Fibroblast of lung (primary cell): ENCODE measurements at regions not wholly inside any gene's neighbourhood (a gene's known extent, or its start where the extent isn't known, plus 50 kb on each side); places are given as distances from the start of the nearest gene placed in this dataset.
A peak's percentile ranks its signal among the peaks of the same experiment; 100 is the strongest.

Experiments
- DNase-seq, 2 donors: peaks; one replicate each; pipeline versions ENCODE4 v3.0.0 to v3.0.0-alpha.2; 2010; ENCODE audit warnings: low read depth in 2 of 2
- H2AFZ ChIP-seq: 2 replicates; pipeline ENCODE4 v1.5.1; 2012; ENCODE audit warnings: low read length, control low read depth, inconsistent platforms
- H3K27ac ChIP-seq: 2 replicates; pipeline ENCODE4 v1.5.1; 2011; ENCODE audit warnings: low read length, control low read depth; ENCODE audit not compliant: insufficient read depth
- H3K27me3 ChIP-seq: 2 replicates; pipeline ENCODE4 v1.5.1; 2011; ENCODE audit warnings: mild to moderate bottlenecking, low read length; ENCODE audit not compliant: control insufficient read depth, insufficient read depth
- H3K36me3 ChIP-seq: 2 replicates; pipeline ENCODE4 v1.5.1; 2011; ENCODE audit warnings: low read length; ENCODE audit not compliant: control insufficient read depth, insufficient read depth
- H3K4me1 ChIP-seq: 2 replicates; pipeline ENCODE4 v1.5.1; 2011; ENCODE audit warnings: low read length; ENCODE audit not compliant: control insufficient read depth, insufficient read depth; ENCODE audit errors: extremely low read depth
- H3K4me2 ChIP-seq: 2 replicates; pipeline ENCODE4 v1.5.1; 2011; ENCODE audit warnings: low read length, control low read depth; ENCODE audit not compliant: insufficient read depth; ENCODE audit errors: extremely low read depth
- H3K4me3 ChIP-seq, 4 experiments: fragments of 200-600 bp in 1 of 4; sonication (generic) in 1 of 4; replicated peaks in 1 of 4; 2 replicates each; pipeline ENCODE4 v1.5.1; 2011 to 2016; ENCODE audit warnings: low read length in 4 of 4, low read depth in 3 of 4, mild to moderate bottlenecking in 3 of 4, control low read depth in 2 of 4, inconsistent platforms in 1 of 4, mixed read lengths in 1 of 4; ENCODE audit not compliant: insufficient read depth in 1 of 4; ENCODE audit errors: control extremely low read depth in 1 of 4
- H3K79me2 ChIP-seq: 2 replicates; pipeline ENCODE4 v1.5.1; 2012; ENCODE audit warnings: mild to moderate bottlenecking, low read length, inconsistent platforms; ENCODE audit not compliant: control insufficient read depth, insufficient read depth
- H3K9ac ChIP-seq: 2 replicates; pipeline ENCODE4 v1.5.1; 2011; ENCODE audit warnings: mild to moderate bottlenecking, low read length, control low read depth; ENCODE audit not compliant: insufficient read depth
- H3K9me3 ChIP-seq: 2 replicates; pipeline ENCODE4 v1.5.1; 2012; ENCODE audit warnings: low read depth, low read length; ENCODE audit not compliant: control insufficient read depth, insufficient read depth
- H4K20me1 ChIP-seq: 2 replicates; pipeline ENCODE4 v1.5.1; 2011; ENCODE audit warnings: low read length; ENCODE audit not compliant: control insufficient read depth, insufficient read depth; ENCODE audit errors: extremely low read depth
- CTCF ChIP-seq, 2 donors: IDR thresholded peaks in 1 of 2; conservative IDR thresholded peaks in 1 of 2; 1 replicate in 1 of 2; 2 replicates in 1 of 2; pipeline ENCODE4 v1.5.1; 2011 to 2012; ENCODE audit warnings: low read length in 2 of 2, control low read depth in 1 of 2, inconsistent platforms in 1 of 2, low read depth in 1 of 2, mild to moderate bottlenecking in 1 of 2
- EZH2 ChIP-seq: IDR thresholded peaks from 2 replicates; pipeline ENCODE4 v1.5.1; 2012; ENCODE audit warnings: low read length, control low read depth, mild to moderate bottlenecking; ENCODE audit errors: missing control alignments

GRCh38 chr2:4914036-4914435, 778.1 kb upstream of the SOX11 start:
- TF ChIP-seq CTCF (conservative IDR thresholded peaks at IDR 0.05 in 1 of 2, IDR thresholded peaks at IDR 0.05 in 1 of 2; ENCODE audit: low read depth in 1 of 2, low read length in 2 of 2) (no peak), EZH2 (no peak)
- no peaks in the 10 kb centered on the region for H4K20me1 ChIP-seq
- H3K36me3 ChIP-seq = no peaks in the 10 kb centered on the region
- no peaks in the 10 kb centered on the region for H3K4me1 ChIP-seq
- no peaks in the 10 kb centered on the region for H3K79me2 ChIP-seq
- no peak overlapping the region for H3K27ac ChIP-seq
- H3K4me2 ChIP-seq = no peak overlapping the region
- no peaks in the 10 kb centered on the region for H3K9me3 ChIP-seq
- DNase-seq = no peak
- H3K27me3 ChIP-seq = no peaks in the 10 kb centered on the region
- no peak overlapping the region for H2AFZ ChIP-seq
- H3K9ac ChIP-seq = no peak overlapping the region
- H3K4me3 ChIP-seq = no peak overlapping the region

- H3K27me3 ChIP-seq = no peaks in the 10 kb centered on the region
- H3K4me1 ChIP-seq = no peaks in the 10 kb centered on the region
- no peaks in the 10 kb centered on the region for H3K9me3 ChIP-seq
- no peaks in the 10 kb centered on the region for H3K36me3 ChIP-seq
- no peaks in the 10 kb centered on the region for H4K20me1 ChIP-seq
- TF ChIP-seq EZH2 = no peak
- TF ChIP-seq CTCF (conservative IDR thresholded peaks at IDR 0.05 in 1 of 2, IDR thresholded peaks at IDR 0.05 in 1 of 2; ENCODE audit: low read depth in 1 of 2, low read length in 2 of 2) = no peak
- H3K4me3 ChIP-seq = no peak overlapping the region
- no peaks in the 10 kb centered on the region for H3K79me2 ChIP-seq
- peak; percentile 1 to 90 for DNase-seq
- H3K4me2 ChIP-seq = no peak overlapping the region
- H3K9ac ChIP-seq = no peak overlapping the region
- no peak overlapping the region for H3K27ac ChIP-seq
- no peak overlapping the region for H2AFZ ChIP-seq
Measured at GRCh38 chr2:4914551-4914950, 777.6 kb upstream of the SOX11 start.

GRCh38 chr2:4915357-4915756, 776.8 kb upstream of the SOX11 start:
- Histone ChIP-seq H3K4me3 (no peak overlapping the region), H3K27me3 (no peaks in the 10 kb centered on the region), H3K4me2 (no peak overlapping the region), H3K36me3 (no peaks in the 10 kb centered on the region), H3K9me3 (no peaks in the 10 kb centered on the region), H3K79me2 (no peaks in the 10 kb centered on the region), H3K9ac (no peak overlapping the region), H3K4me1 (no peaks in the 10 kb centered on the region), H2AFZ (no peak overlapping the region), H3K27ac (no peak overlapping the region), H4K20me1 (no peaks in the 10 kb centered on the region)
- TF ChIP-seq EZH2 = no peak
- no peak for TF ChIP-seq CTCF (conservative IDR thresholded peaks at IDR 0.05 in 1 of 2, IDR thresholded peaks at IDR 0.05 in 1 of 2; ENCODE audit: low read depth in 1 of 2, low read length in 2 of 2)
- no peak for DNase-seq
